Smooth muscle cell (in vitro differentiated cells): ENCODE measurements at regions not wholly inside any gene's neighbourhood (a gene's known extent, or its start where the extent isn't known, plus 50 kb on each side); places are given as distances from the start of the nearest gene placed in this dataset.

Source experiments
- DNase-seq: peaks from one replicate; lab custom pipeline; 2025; ENCODE audit not compliant: unreplicated experiment; lab: John Stamatoyannopoulos, UW
- H2AFZ ChIP-seq: fragments of 200-600 bp; sonication (generic); 2 replicates; pipeline ENCODE4 v1.6.0; 2016; ENCODE audit warnings: antibody characterized with exemption, low read depth, mild to moderate bottlenecking
- H3F3A ChIP-seq: fragments of 200-600 bp; sonication (generic); 2 replicates; pipeline ENCODE4 v1.6.0; 2017; ENCODE audit warnings: antibody characterized with exemption, low read depth
- H3K27ac ChIP-seq: fragments of 200-600 bp; sonication (generic); 2 replicates; pipeline ENCODE4 v1.5.1; 2016; ENCODE audit warnings: low read depth, mild to moderate bottlenecking
- H3K27me3 ChIP-seq: fragments of 200-600 bp; sonication (generic); 2 replicates; pipeline ENCODE4 v1.6.1; 2016; ENCODE audit warnings: low read depth, mild to moderate bottlenecking
- H3K36me3 ChIP-seq: fragments of 200-600 bp; sonication (generic); 2 replicates; pipeline ENCODE4 v1.5.1; 2016; ENCODE audit warnings: low read depth
- H3K4me1 ChIP-seq: fragments of 200-600 bp; sonication (generic); 2 replicates; pipeline ENCODE4 v1.5.1; 2016; ENCODE audit warnings: low read depth
- H3K4me2 ChIP-seq: fragments of 200-600 bp; sonication (generic); 2 replicates; pipeline ENCODE4 v1.6.0; 2016; ENCODE audit warnings: mild to moderate bottlenecking
- H3K4me3 ChIP-seq: fragments of 200-600 bp; sonication (generic); 2 replicates; pipeline ENCODE4 v1.5.1; 2016; ENCODE audit warnings: mild to moderate bottlenecking
- H3K79me2 ChIP-seq: fragments of 200-600 bp; sonication (generic); 2 replicates; pipeline ENCODE4 v1.6.0; 2016; ENCODE audit warnings: low read depth, mild to moderate bottlenecking
- H3K9ac ChIP-seq: fragments of 200-600 bp; sonication (generic); 2 replicates; pipeline ENCODE4 v1.6.0; 2016; ENCODE audit warnings: low read depth
- H3K9me3 ChIP-seq: fragments of 200-600 bp; sonication (generic); replicated peaks from 2 replicates; pipeline ENCODE4 v1.5.1; 2016; ENCODE audit warnings: low read depth
- H4K20me1 ChIP-seq: fragments of 200-600 bp; sonication (generic); 2 replicates; pipeline ENCODE4 v1.6.0; 2016; ENCODE audit warnings: low read depth
- CTCF ChIP-seq: fragments of 200-600 bp; sonication (generic); IDR thresholded peaks from 2 replicates; pipeline ENCODE4 v1.5.1; 2017; ENCODE audit warnings: borderline replicate concordance, mild to moderate bottlenecking, antibody characterized with exemption; ENCODE audit not compliant: insufficient read depth, poor library complexity, severe bottlenecking
- WGBS: methylation state at CpG from one replicate; pipeline ENCODE4 v1.1.7; 2016; ENCODE audit warnings: low lambda C conversion rate; 5-methylcytosine and 5-hydroxymethylcytosine counted together

- H3K27ac ChIP-seq, result no peak overlapping the region
- WGBS, result 89% methylated on average over 3 of the region's 3 CpGs
Measured at GRCh38 chr18:77679869-77680268, 430.2 kb downstream of the GALR1 start.

GRCh38 chr18:77700051-77700450 lies 450.4 kb downstream of the GALR1 start:
- Histone ChIP-seq H4K20me1 (no peaks in the 10 kb centered on the region), H3K4me3 (no peak overlapping the region), H3K27me3 (no peaks in the 10 kb centered on the region), H3K79me2 (no peaks in the 10 kb centered on the region), H2AFZ (no peak overlapping the region), H3K4me1 (no peaks in the 10 kb centered on the region), H3K27ac (no peak overlapping the region), H3F3A (no peaks in the 10 kb centered on the region), H3K36me3 (no peaks in the 10 kb centered on the region), H3K9me3 (no peaks in the 10 kb centered on the region), H3K4me2 (no peak overlapping the region), H3K9ac (no peak overlapping the region)
- DNase-seq, result no peak
- no peak for TF ChIP-seq CTCF
- WGBS, result 85% methylated on average over 6 of the region's 6 CpGs

More at GRCh38 chr18:77679869-77680268, 430.2 kb downstream of the GALR1 start:
- Histone ChIP-seq H3K4me3 (no peak overlapping the region), H3K27me3 (no peaks in the 10 kb centered on the region), H3K36me3 (no peaks in the 10 kb centered on the region), H4K20me1 (no peaks in the 10 kb centered on the region), H3F3A (no peaks in the 10 kb centered on the region), H3K4me1 (no peaks in the 10 kb centered on the region), H3K9me3 (no peaks in the 10 kb centered on the region), H3K79me2 (no peaks in the 10 kb centered on the region), H3K9ac (no peak overlapping the region), H2AFZ (no peak overlapping the region), H3K4me2 (no peak overlapping the region)
- no peak for TF ChIP-seq CTCF
- no peak for DNase-seq

GRCh38 chr18:77701977-77702376 lies 452.3 kb downstream of the GALR1 start:
- Histone ChIP-seq H4K20me1 (no peaks in the 10 kb centered on the region), H3K36me3 (no peaks in the 10 kb centered on the region), H3K4me1 (no peaks in the 10 kb centered on the region), H3K27ac (no peak overlapping the region), H3K4me3 (no peak overlapping the region), H3K4me2 (no peak overlapping the region), H3K9me3 (no peaks in the 10 kb centered on the region), H3F3A (no peaks in the 10 kb centered on the region), H3K79me2 (no peaks in the 10 kb centered on the region), H2AFZ (no peak overlapping the region), H3K27me3 (no peaks in the 10 kb centered on the region), H3K9ac (no peak overlapping the region)
- no peak for TF ChIP-seq CTCF
- 88% methylated on average over 1 of the region's 1 CpG for WGBS
- DNase-seq, result no peak

- H3K9me3 ChIP-seq, result no peaks in the 10 kb centered on the region
- no peak for DNase-seq
- no peaks in the 10 kb centered on the region for H3K79me2 ChIP-seq
- H3K4me3 ChIP-seq, result no peak overlapping the region
- H2AFZ ChIP-seq, result no peak overlapping the region
- H3F3A ChIP-seq, result no peaks in the 10 kb centered on the region
- no peak for TF ChIP-seq CTCF
- H4K20me1 ChIP-seq, result no peaks in the 10 kb centered on the region
- WGBS, result 39% methylated on average over 4 of the region's 4 CpGs
- H3K4me1 ChIP-seq, result no peaks in the 10 kb centered on the region
- no peak overlapping the region for H3K4me2 ChIP-seq
- no peak overlapping the region for H3K9ac ChIP-seq
- H3K36me3 ChIP-seq, result no peaks in the 10 kb centered on the region
- no peak overlapping the region for H3K27ac ChIP-seq
- no peaks in the 10 kb centered on the region for H3K27me3 ChIP-seq
Measured at GRCh38 chr18:77702686-77703085, 453.0 kb downstream of the GALR1 start.
